ENCODE measurements at regions not wholly inside any gene's neighbourhood (a gene's known extent, or its start where the extent isn't known, plus 50 kb on each side); places are given as distances from the start of the nearest gene placed in this dataset. TPM values are rescaled to one million over a fixed set of nuclear protein-coding genes. Genes with fewer than 3 reads are reported as not detected.

DNA sequence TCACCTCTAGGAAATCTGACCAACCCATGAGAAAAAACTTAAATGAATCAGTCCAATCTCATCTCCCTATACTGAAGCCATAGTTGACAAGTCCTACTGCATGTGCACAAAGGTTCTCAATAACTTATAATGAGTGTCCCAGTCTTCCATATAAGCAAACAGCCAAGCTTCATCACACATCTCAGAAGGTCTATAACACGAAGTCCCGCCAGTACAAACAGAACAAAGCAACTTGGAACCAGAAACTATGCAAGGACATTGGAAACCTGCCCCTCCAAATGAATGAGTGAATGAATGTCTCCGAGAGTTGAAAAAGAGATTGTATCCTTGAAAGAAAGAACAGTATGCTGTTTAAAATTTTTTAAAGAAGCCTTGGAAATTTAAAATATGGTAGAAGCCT, 53.6 kb upstream of the IPO9 start:
- H3K4me1 ChIP-seq (ENCODE audit: insufficient read depth), result peaks cover under 1% of the 10 kb centered on the region
- no peak for DNase-seq (ENCODE audit: extremely low spot score)
- H3K36me3 ChIP-seq (ENCODE audit: insufficient read depth), result peaks cover under 1% of the 10 kb centered on the region
- H3K27ac ChIP-seq (ENCODE audit: low read depth), result no peak overlapping the region
- no peak overlapping the region for H3K4me3 ChIP-seq (ENCODE audit: low read depth, low read length)
- WGBS, result 98% methylated on average over 3 of the region's 3 CpGs

GRCh38 chr1:201778279-201779065, 50.5 kb upstream of the IPO9 start:
- no peak for DNase-seq (ENCODE audit: extremely low spot score)
- H3K36me3 ChIP-seq (ENCODE audit: insufficient read depth), result peaks cover 4% of the 10 kb centered on the region
- 43% methylated on average over 5 of the region's 5 CpGs for WGBS
- peaks cover 2% of the 10 kb centered on the region for H3K4me1 ChIP-seq (ENCODE audit: insufficient read depth)
- no peak overlapping the region for H3K27ac ChIP-seq (ENCODE audit: low read depth)
- H3K4me3 ChIP-seq (ENCODE audit: low read depth, low read length), result no peak overlapping the region

Small RNA genes in the stretch of these regions (small RNA-seq; reads per million reads assigned to genes)
- not detected for gene MIR5191
- not detected for gene RNU6-501P

Data from urinary bladder (tissue), 4 donors.